GM13977 (cell line): ENCODE measurements at regions not wholly inside any gene's neighbourhood (a gene's known extent, or its start where the extent isn't known, plus 50 kb on each side); places are given as distances from the start of the nearest gene placed in this dataset.

ENCODE experiments used
- DNase-seq: peaks from one replicate; pipeline ENCODE4 v3.0.0; 2012; ENCODE audit warnings: low spot score
- in situ Hi-C: fragments of 300-500 bp; cut with MboI; formaldehyde crosslinking; loops from one replicate; pipeline ENCODE4 v1.12.0; 2022; ENCODE audit warnings: low sequenced_read_pairs, low pct_unique_long_range_greater_than_20kb, mixed read lengths, inconsistent platforms; ENCODE audit not compliant: unreplicated experiment
- TF ChIP-seq, protein P1 (sequence below): IDR thresholded peaks from 2 replicates; pipeline ENCODE4 v1.5.1; 2012; ENCODE audit warnings: mild to moderate bottlenecking, control low read depth; ENCODE audit not compliant: insufficient read depth; ENCODE audit errors: extremely low read depth, missing control alignments

- DNase-seq = no peak
- in situ Hi-C loops = no loop called here
- TF ChIP-seq, protein P1, sequence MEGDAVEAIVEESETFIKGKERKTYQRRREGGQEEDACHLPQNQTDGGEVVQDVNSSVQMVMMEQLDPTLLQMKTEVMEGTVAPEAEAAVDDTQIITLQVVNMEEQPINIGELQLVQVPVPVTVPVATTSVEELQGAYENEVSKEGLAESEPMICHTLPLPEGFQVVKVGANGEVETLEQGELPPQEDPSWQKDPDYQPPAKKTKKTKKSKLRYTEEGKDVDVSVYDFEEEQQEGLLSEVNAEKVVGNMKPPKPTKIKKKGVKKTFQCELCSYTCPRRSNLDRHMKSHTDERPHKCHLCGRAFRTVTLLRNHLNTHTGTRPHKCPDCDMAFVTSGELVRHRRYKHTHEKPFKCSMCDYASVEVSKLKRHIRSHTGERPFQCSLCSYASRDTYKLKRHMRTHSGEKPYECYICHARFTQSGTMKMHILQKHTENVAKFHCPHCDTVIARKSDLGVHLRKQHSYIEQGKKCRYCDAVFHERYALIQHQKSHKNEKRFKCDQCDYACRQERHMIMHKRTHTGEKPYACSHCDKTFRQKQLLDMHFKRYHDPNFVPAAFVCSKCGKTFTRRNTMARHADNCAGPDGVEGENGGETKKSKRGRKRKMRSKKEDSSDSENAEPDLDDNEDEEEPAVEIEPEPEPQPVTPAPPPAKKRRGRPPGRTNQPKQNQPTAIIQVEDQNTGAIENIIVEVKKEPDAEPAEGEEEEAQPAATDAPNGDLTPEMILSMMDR = no peak
These were observed 78.6 kb downstream of the MRM1 start for GRCh38 chr17:36679815-36680467.

DNA sequence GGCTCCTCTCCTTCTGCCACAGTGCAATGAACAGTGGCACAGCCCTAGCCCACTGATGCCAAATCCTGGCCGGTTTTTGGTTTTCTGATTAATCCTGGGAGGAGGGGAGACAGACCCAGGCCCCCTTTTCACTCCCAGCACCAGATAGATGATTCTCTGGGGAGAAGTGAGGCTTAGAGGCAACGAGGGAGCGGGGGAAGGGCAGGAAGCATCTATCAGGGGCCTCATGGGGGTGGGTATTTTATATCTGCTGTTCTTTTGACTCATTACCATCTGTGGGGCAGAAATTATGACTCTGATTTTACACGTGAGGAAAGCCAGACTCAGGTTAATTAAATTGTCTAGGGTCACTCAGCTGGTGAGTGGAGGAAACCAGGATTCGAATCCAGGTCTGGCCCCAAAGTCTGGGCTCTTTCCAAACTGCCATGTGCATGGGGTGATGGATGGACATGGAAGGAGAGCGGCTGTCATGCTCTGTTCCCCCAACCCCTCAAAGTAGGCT is 79.4 kb downstream of the MRM1 start:
- DNase-seq = no peak
- in situ Hi-C loops = no loop called here
- TF ChIP-seq, protein P1 = no peak

DNA sequence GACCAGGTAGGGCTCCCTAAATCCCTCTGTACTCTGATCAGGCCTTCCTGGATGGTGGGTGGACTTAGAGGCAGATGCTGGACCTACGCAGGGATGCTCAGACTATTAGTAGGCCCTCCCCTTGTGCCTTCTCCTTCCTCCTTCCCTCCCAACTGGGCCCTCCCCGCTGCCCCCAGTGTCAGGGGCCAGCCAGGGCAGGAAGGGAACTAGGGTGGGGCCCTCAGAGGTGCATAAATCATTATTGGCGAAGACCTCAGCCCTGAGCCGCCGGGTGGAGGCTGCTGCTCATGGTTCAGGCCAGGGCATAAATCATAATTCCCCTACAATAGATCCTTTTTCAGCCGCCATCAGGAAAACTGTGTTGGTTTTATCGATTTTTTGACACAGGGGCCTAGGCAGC is 81.4 kb downstream of the MRM1 start:
- in situ Hi-C loops = no loop called here
- no peak for DNase-seq
- TF ChIP-seq, protein P1 = no peak

GRCh38 chr17:36683387-36683786 is 82.0 kb downstream of the MRM1 start:
- no peak for DNase-seq
- TF ChIP-seq, protein P1 = no peak
- in situ Hi-C loops = no loop called here

GRCh38 chr17:36684134-36684533 is 82.8 kb downstream of the MRM1 start:
- TF ChIP-seq, protein P1 = no peak
- DNase-seq = no peak
- in situ Hi-C loops = no loop called here

DNA sequence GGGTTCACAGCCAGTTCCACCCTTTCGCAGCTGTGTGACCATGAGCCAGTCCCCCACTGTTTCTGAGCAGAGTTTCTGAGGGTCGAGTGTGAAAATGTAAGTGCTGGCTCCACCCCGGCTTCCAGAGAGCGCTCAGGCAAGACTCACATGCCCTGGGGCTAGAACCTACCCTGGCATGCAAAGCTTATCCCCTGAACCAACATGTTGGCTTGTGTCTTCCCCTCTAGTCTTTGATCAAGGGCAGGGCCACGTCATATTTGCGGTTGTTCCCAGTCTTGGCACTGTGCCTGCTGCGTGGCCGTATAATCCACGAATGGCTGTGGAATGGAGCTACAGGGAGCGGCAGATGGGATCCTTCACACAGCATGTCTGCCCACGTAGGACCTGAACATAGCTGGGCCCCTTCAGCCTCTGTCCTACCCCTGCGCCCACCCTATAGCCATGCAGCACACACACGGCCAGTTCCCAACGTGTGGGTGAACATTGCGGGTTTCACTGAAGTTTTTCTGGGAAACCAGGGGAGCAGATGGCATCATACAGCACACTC is 84.8 kb downstream of the MRM1 start:
- DNase-seq = no peak
- TF ChIP-seq, protein P1 = no peak
- in situ Hi-C loops = no loop called here
